ENCODE measurements at regions not wholly inside any gene's neighbourhood (a gene's known extent, or its start where the extent isn't known, plus 50 kb on each side); places are given as distances from the start of the nearest gene placed in this dataset.

- ATAC-seq (replicated peaks) = no peak
- H3K27ac Mint-ChIP-seq = no peak overlapping the region
- no peak for DNase-seq
- peaks cover 10 to 13% of the 10 kb centered on the region in 2 donors for H3K27me3 Mint-ChIP-seq
- H3K9me3 Mint-ChIP-seq = no peaks in the 10 kb centered on the region
- no peak overlapping the region for H3K4me3 Mint-ChIP-seq
- no peaks in the 10 kb centered on the region for H3K36me3 Mint-ChIP-seq (ENCODE audit: insufficient read depth)
- no peaks in the 10 kb centered on the region for H3K4me1 Mint-ChIP-seq (ENCODE audit: low read depth in 2 of 2)
These were observed 143.1 kb upstream of the PELI1 start for GRCh38 chr2:64287202-64287740.

- DNase-seq (no peak), ATAC-seq (replicated peaks) (no peak)
- peaks cover 16 to 18% of the 10 kb centered on the region in 2 donors for H3K27me3 Mint-ChIP-seq
- H3K4me3 Mint-ChIP-seq = no peak overlapping the region
- H3K27ac Mint-ChIP-seq = no peak overlapping the region
- H3K9me3 Mint-ChIP-seq = no peaks in the 10 kb centered on the region
- H3K36me3 Mint-ChIP-seq (ENCODE audit: insufficient read depth) = no peaks in the 10 kb centered on the region
- H3K4me1 Mint-ChIP-seq (ENCODE audit: low read depth in 2 of 2) = no peaks in the 10 kb centered on the region
These were observed 144.3 kb upstream of the PELI1 start for GRCh38 chr2:64288321-64289193.

- Mint-ChIP-seq H3K4me1 (ENCODE audit: low read depth in 2 of 2) (no peaks in the 10 kb centered on the region), H3K27me3 (peaks cover 16 to 18% of the 10 kb centered on the region in 2 donors), H3K36me3 (ENCODE audit: insufficient read depth) (no peaks in the 10 kb centered on the region), H3K9me3 (no peaks in the 10 kb centered on the region), H3K4me3 (no peak overlapping the region), H3K27ac (no peak overlapping the region)
- ATAC-seq (replicated peaks) (no peak), DNase-seq (no peak)
These were observed 145.0 kb upstream of the PELI1 start for GRCh38 chr2:64289251-64289650.

GRCh38 chr2:64289737-64290136 is 145.5 kb upstream of the PELI1 start:
- H3K9me3 Mint-ChIP-seq = no peaks in the 10 kb centered on the region
- no peak overlapping the region for H3K4me3 Mint-ChIP-seq

GRCh38 chr2:64291181-64291580 is 147.0 kb upstream of the PELI1 start:
- Mint-ChIP-seq H3K4me1 (ENCODE audit: low read depth in 2 of 2) (peaks cover 10 to 11% of the 10 kb centered on the region in 2 donors), H3K4me3 (no peak overlapping the region), H3K36me3 (ENCODE audit: insufficient read depth) (no peaks in the 10 kb centered on the region), H3K27ac (no peak overlapping the region), H3K27me3 (peaks cover 23 to 31% of the 10 kb centered on the region in 2 donors), H3K9me3 (no peaks in the 10 kb centered on the region)
- DNase-seq = no peak
- ATAC-seq (replicated peaks) = no peak

More at GRCh38 chr2:64289737-64290136, 145.5 kb upstream of the PELI1 start:
- H3K27me3 Mint-ChIP-seq = peaks cover 16 to 18% of the 10 kb centered on the region in 2 donors
- no peaks in the 10 kb centered on the region for H3K36me3 Mint-ChIP-seq (ENCODE audit: insufficient read depth)
- H3K4me1 Mint-ChIP-seq (ENCODE audit: low read depth in 2 of 2) = no peaks in the 10 kb centered on the region
- no peak overlapping the region for H3K27ac Mint-ChIP-seq
- DNase-seq = no peak
- no peak for ATAC-seq (replicated peaks)

GRCh38 chr2:64295326-64296139 is 151.3 kb upstream of the PELI1 start:
- Mint-ChIP-seq H3K4me3 (no peak overlapping the region), H3K36me3 (ENCODE audit: insufficient read depth) (no peaks in the 10 kb centered on the region), H3K9me3 (no peaks in the 10 kb centered on the region), H3K4me1 (ENCODE audit: low read depth in 2 of 2) (peaks cover 15 to 18% of the 10 kb centered on the region in 2 donors), H3K27ac (peak overlapping the region in 1 of 2 donors; percentile 33), H3K27me3 (peaks cover 14 to 33% of the 10 kb centered on the region in 2 donors)
- DNase-seq = no peak
- ATAC-seq (replicated peaks) = no peak

GRCh38 chr2:64296140-64296480 is 151.9 kb upstream of the PELI1 start:
- Mint-ChIP-seq H3K27me3 (peaks cover 14 to 32% of the 10 kb centered on the region in 2 donors), H3K27ac (peak overlapping the region in 1 of 2 donors; percentile 33), H3K4me1 (ENCODE audit: low read depth in 2 of 2) (peaks cover 15 to 18% of the 10 kb centered on the region in 2 donors), H3K9me3 (no peaks in the 10 kb centered on the region), H3K4me3 (no peak overlapping the region), H3K36me3 (ENCODE audit: insufficient read depth) (no peaks in the 10 kb centered on the region)
- no peak for ATAC-seq (replicated peaks)
- DNase-seq = no peak

GRCh38 chr2:64296695-64297346 is 152.6 kb upstream of the PELI1 start:
- Mint-ChIP-seq H3K36me3 (ENCODE audit: insufficient read depth) (no peaks in the 10 kb centered on the region), H3K27ac (no peak overlapping the region), H3K9me3 (no peaks in the 10 kb centered on the region), H3K4me1 (ENCODE audit: low read depth in 2 of 2) (peaks cover 15 to 18% of the 10 kb centered on the region in 2 donors), H3K27me3 (peaks cover 14 to 32% of the 10 kb centered on the region in 2 donors), H3K4me3 (no peak overlapping the region)
- ATAC-seq (replicated peaks) = no peak
- no peak for DNase-seq

- H3K4me1 Mint-ChIP-seq (ENCODE audit: low read depth in 2 of 2) = peaks cover 15 to 18% of the 10 kb centered on the region in 2 donors
- no peak for DNase-seq
- no peaks in the 10 kb centered on the region for H3K36me3 Mint-ChIP-seq (ENCODE audit: insufficient read depth)
- ATAC-seq (replicated peaks) = peak; percentile 19
- H3K9me3 Mint-ChIP-seq = no peaks in the 10 kb centered on the region
- peaks cover 13 to 29% of the 10 kb centered on the region in 2 donors for H3K27me3 Mint-ChIP-seq
- no peak overlapping the region for H3K4me3 Mint-ChIP-seq
- no peak overlapping the region for H3K27ac Mint-ChIP-seq
These were observed 153.9 kb upstream of the PELI1 start for GRCh38 chr2:64298161-64298560.

GRCh38 chr2:64300066-64300465 is 153.9 kb upstream of the LGALSL start:
- Mint-ChIP-seq H3K27ac (no peak overlapping the region), H3K9me3 (no peaks in the 10 kb centered on the region)
- no peak for DNase-seq

GRCh38 chr2:64303250-64303649 is 150.7 kb upstream of the LGALSL start:
- Mint-ChIP-seq H3K4me3 (no peak overlapping the region), H3K36me3 (ENCODE audit: insufficient read depth) (no peaks in the 10 kb centered on the region), H3K27me3 (peaks cover 0 to 4% of the 10 kb centered on the region in 2 donors), H3K9me3 (no peaks in the 10 kb centered on the region), H3K4me1 (ENCODE audit: low read depth in 2 of 2) (peaks cover 2% of the 10 kb centered on the region in 2 donors), H3K27ac (no peak overlapping the region)
- DNase-seq (no peak), ATAC-seq (replicated peaks) (no peak)

More at GRCh38 chr2:64300066-64300465, 153.9 kb upstream of the LGALSL start:
- no peak overlapping the region for H3K4me3 Mint-ChIP-seq
- H3K4me1 Mint-ChIP-seq (ENCODE audit: low read depth in 2 of 2) = peaks cover 15 to 17% of the 10 kb centered on the region in 2 donors
- H3K36me3 Mint-ChIP-seq (ENCODE audit: insufficient read depth) = no peaks in the 10 kb centered on the region
- peaks cover 9 to 25% of the 10 kb centered on the region in 2 donors for H3K27me3 Mint-ChIP-seq
- ATAC-seq (replicated peaks) = no peak

- H3K9me3 Mint-ChIP-seq = no peaks in the 10 kb centered on the region
- no peak for ATAC-seq (replicated peaks)
- H3K27ac Mint-ChIP-seq = no peak overlapping the region
- no peaks in the 10 kb centered on the region for H3K4me1 Mint-ChIP-seq (ENCODE audit: low read depth in 2 of 2)
- no peak overlapping the region for H3K4me3 Mint-ChIP-seq
- H3K36me3 Mint-ChIP-seq (ENCODE audit: insufficient read depth) = no peaks in the 10 kb centered on the region
- peaks cover 4 to 10% of the 10 kb centered on the region in 2 donors for H3K27me3 Mint-ChIP-seq
- no peak for DNase-seq
These were observed 146.5 kb upstream of the LGALSL start for GRCh38 chr2:64307421-64307820.
